ENCODE measurements at regions not wholly inside any gene's neighbourhood (a gene's known extent, or its start where the extent isn't known, plus 50 kb on each side); places are given as distances from the start of the nearest gene placed in this dataset.
A peak's percentile ranks its signal among the peaks of the same experiment; 100 is the strongest.
"Not testable (repeated sequence)": the region's sequence is repeated elsewhere in the genome, so short reads cannot be mapped to it uniquely, and the experiment has no call there.

DNA sequence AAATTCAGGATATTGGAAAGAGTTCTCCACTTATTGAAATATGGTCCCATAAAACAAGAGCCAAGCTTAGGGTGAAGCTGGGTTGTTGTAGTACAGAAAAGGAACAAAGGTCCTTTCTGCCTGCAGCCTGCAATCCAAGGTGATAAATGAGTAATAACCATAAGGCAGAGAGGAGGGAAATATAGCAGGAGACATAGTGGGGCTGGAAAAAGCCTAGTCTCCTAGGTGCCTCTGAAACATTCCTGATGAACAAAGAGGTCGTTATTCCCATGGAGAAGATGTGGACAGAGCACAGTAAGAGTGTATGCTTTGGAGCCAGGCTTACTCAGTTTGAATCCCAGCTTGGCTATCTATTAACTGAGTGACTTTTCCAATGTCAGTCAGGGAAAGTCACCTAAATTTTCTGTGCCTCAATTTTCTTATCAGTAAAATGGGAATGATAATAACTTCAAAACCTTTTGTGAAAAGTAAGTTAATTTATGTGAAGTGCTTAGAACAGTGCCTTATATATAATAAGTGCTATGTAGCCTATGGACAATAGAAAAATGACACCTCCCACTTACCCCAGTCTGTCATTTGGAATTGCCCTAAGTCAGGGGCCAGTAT lies 110.8 kb upstream of the GRIN3A start:
- no peak for DNase-seq

DNA sequence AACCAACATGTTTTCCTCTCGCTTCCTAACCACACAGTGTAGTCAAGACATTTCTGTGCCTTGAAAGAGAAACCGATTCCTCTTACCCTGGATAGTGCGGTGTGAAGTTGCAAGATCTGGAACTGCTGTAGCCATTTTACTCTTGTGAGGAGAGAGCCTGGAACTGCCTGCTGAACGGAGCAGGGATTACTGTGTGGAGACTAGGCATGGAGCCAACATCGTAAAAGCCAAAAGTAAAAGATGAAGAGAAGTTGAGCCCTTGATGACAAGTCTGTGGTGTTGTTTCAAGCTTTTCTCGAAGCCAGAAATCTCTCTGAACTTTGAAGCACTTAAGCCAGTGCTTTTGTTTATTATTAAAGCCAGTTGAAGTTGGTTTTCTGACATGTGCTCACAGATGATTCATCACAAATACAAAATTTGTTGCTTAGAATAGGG lies 110.1 kb upstream of the GRIN3A start:
- no peak for DNase-seq

- DNase-seq, result no peak
These were observed 107.7 kb upstream of the GRIN3A start for GRCh38 chr9:101846161-101846560.

DNA sequence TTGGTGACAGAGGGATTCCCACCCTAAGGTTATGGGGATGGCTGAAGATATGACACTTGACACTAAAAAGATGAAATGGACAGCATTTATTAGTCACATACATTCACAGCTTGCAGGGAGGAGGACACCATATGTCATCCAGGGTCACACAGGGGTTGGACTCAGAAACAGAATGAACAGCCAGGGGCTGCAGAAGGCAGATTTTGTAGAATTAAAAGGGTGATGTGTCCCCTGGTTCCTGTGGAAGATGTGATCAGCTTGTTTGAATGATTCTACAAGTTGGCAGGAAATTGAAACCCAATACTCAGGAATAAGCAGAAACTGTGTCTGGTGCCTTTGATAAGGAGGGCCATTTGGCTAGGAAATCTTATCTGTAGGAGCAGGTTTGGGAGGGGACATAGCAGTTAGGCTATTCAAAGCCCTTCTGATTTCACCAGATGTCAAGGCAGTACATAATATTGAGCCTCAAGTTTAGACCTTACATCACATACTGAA lies 102.3 kb upstream of the GRIN3A start:
- DNase-seq, result no peak

- not testable (repeated sequence) for DNase-seq
These were observed 100.5 kb upstream of the GRIN3A start for GRCh38 chr9:101838988-101839387.

DNA sequence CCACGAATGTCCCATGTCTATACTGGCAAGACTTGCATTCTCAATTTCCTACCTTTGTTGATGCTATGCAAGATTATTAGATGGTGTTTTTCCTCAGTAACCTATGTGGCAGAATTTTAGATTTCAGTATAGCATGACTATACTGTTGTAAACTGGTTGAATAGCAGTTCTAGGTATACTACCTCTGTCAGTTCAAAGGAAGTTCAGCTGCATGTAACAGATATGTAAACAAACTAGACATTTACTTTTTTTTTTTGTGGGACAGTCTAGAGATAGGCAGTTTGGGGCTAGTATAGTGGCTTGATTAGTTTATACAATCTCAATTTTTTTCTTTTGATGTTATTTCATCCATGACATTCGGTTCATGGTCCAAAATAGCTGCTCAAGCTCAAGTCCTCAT lies 97.6 kb upstream of the GRIN3A start:
- no peak for DNase-seq

- no peak for DNase-seq
These were observed 94.0 kb upstream of the GRIN3A start for GRCh38 chr9:101832486-101832885.

GRCh38 chr9:101821450-101821849 lies 83.0 kb upstream of the GRIN3A start:
- DNase-seq, result not testable (repeated sequence)

- not testable (repeated sequence) for DNase-seq
These were observed 82.5 kb upstream of the GRIN3A start for GRCh38 chr9:101820983-101821382.

DNA sequence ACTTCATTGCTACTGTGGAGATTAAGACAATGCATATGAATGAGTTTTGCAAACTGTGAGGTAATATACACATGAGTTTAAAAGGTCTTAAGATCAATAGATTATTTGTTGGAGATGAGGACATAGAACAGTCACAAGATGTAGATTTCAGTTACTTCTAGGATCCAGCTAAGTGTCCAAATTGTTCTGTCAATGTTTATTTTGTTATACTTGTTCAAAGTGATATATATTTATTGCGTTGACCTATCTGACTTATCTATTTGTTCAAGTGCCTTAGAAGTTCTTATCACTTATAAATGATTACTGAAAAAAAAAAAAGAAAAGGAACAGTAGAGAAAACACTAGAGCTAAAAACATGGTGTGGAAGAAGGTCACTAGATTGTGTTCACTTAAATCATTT lies 75.6 kb upstream of the GRIN3A start:
- no peak for DNase-seq

DNA sequence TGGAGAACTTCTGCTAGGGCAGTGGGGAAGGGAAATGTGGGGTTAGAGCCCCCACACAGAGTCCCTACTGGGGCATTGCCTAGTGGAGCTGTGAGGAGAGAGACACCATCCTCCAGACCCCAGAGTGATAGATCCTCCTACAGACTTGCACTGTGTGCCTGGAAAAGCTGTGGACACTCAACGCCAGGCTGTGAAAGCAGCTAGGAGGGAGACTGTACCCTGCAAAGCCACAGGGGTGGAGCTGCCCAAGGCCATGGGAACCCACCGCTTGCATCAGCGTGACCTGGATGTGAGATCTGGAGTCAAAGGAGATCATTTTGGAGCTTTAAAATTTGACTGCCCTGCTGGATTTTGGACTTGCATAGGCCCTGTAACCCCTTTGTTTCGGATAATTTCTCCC lies 69.4 kb upstream of the GRIN3A start:
- not testable (repeated sequence) for DNase-seq

- no peak for DNase-seq
These were observed 57.6 kb upstream of the GRIN3A start for GRCh38 chr9:101796044-101796443.

DNA sequence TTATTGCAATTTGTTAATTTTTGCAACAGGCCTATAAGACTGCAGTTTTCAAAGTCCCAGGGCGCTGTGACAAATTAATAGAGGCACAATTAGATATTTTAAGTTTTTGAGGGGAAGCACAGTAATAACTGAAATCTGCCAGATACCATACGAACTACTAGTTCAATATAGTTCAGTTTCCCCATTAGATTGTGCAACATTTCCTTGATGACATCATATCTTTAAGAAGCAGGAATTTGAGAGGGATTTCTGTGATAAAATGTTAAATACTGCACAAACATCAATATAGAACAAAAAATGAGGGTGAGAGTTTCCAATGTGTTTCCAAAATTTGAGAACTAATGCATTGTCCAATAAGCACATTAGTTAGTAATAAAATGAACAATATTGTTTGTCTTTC lies 56.7 kb upstream of the GRIN3A start:
- peak in 1 of 2 donors; percentile 3 for DNase-seq

DNA sequence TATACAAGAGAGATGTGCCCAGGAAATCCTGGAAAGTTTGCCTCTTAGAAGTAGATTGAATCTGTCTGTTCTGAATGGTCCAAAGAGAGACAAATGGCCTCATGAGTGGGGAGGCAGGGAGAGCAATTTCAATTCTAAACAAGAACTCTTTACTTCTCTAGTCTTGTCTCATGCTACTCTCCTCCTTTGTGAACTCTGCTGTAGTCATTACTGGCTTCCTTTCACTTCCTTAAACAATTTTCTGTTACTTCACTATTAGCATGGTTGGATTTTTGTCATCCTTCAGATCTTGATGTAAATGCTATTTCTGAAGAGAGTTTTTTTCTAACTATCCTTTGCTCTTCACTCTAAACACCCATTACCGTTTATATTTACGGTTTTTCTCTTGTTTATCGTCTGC lies 54.0 kb upstream of the GRIN3A start:
- DNase-seq, result no peak

DNA sequence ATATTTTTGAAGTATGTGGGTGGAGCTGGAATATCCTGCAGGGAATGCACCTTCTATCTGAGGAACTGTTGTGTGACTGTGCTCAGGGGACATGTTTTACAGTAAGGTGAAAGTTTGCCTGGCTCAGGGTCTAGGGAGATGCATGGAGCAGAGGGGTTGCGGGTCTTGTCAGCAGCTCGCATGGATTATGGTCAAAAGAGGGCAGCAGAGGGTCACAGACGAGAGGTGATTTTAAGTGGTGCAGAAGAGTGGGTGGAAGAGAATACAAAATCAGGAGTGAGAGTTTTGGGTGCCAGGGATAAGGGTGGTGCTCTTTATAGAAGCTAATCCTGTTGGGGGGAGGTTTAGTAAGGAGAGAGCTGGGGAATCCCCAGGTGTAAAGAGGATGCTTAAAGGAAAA lies 53.5 kb upstream of the GRIN3A start:
- no peak for DNase-seq

- DNase-seq, result no peak
These were observed 53.1 kb upstream of the GRIN3A start for GRCh38 chr9:101791533-101791932.
